Tibial artery (tissue), 4 donors: ENCODE measurements at regions not wholly inside any gene's neighbourhood (a gene's known extent, or its start where the extent isn't known, plus 50 kb on each side); places are given as distances from the start of the nearest gene placed in this dataset.
"Not testable (repeated sequence)": the region's sequence is repeated elsewhere in the genome, so short reads cannot be mapped to it uniquely, and the experiment has no call there.

Experiments used
- DNase-seq, 2 donors: peaks; one replicate each; pipeline ENCODE4 v3.0.0-alpha.2; 2019
- H3K27ac ChIP-seq, 2 donors: fragments of 200-600 bp; sonication (generic) in 1 of 2; 1 replicate in 1 of 2; 2 replicates in 1 of 2; pipeline ENCODE4 v1.5.1; 2018 to 2019; ENCODE audit warnings: mild to moderate bottlenecking in 1 of 2
- H3K27me3 ChIP-seq, 2 donors: fragments of 200-600 bp; sonication (generic) in 1 of 2; one replicate each; pipeline versions ENCODE4 v1.5.1 to v1.6.0; 2016 to 2019
- H3K36me3 ChIP-seq, 3 donors: fragments of 200-600 bp; sonication (generic) in 2 of 3; one replicate each; pipeline ENCODE4 v1.5.1; 2016 to 2019; ENCODE audit warnings: mild to moderate bottlenecking in 2 of 3
- H3K4me1 ChIP-seq, 4 donors: fragments of 200-600 bp; sonication (generic) in 2 of 4; 1 replicate in 3 of 4; 2 replicates in 1 of 4; pipeline ENCODE4 v1.5.1; 2016 to 2019
- H3K4me3 ChIP-seq, 2 donors: fragments of 200-600 bp; sonication (generic) in 1 of 2; 1 replicate in 1 of 2; 2 replicates in 1 of 2; pipeline ENCODE4 v1.5.1; 2018 to 2019; ENCODE audit warnings: mild to moderate bottlenecking in 2 of 2
- H3K9me3 ChIP-seq, 3 donors: fragments of 200-600 bp; sonication (generic) in 1 of 3; one replicate each; pipeline ENCODE4 v1.5.1; 2016 to 2019
- CTCF ChIP-seq, 2 experiments: fragments of 200-600 bp in 1 of 2; fragments of 450-650 bp in 1 of 2; IDR thresholded peaks; one replicate each; pipeline ENCODE4 v1.5.1; 2017 to 2019; ENCODE audit warnings: antibody characterized with exemption in 2 of 2, mild to moderate bottlenecking in 1 of 2, moderate library complexity in 1 of 2
- intact Hi-C: fragments of 100-400 bp; cut with DNase I; formaldehyde crosslinking; loops from one replicate; pipeline ENCODE4 v1.15.0; 2023; ENCODE audit warnings: low total_unique reads

GRCh38 chr16:55021595-55022475, 91.2 kb downstream of the IRX5 start:
- intact Hi-C loops, result no loop called here
- H3K36me3 ChIP-seq, result no peaks in the 10 kb centered on the region
- TF ChIP-seq CTCF (IDR thresholded peaks at IDR 0.05), result no peak
- no peaks in the 10 kb centered on the region for H3K27me3 ChIP-seq
- peak in 1 of 2 donors; percentile 28 for DNase-seq
- H3K4me3 ChIP-seq, result no peak overlapping the region
- no peak overlapping the region for H3K27ac ChIP-seq
- H3K4me1 ChIP-seq, result no peaks in the 10 kb centered on the region
- peaks cover 0 to 19% (median 8%) of the 10 kb centered on the region in 3 donors for H3K9me3 ChIP-seq

GRCh38 chr16:55027260-55027659, 96.6 kb downstream of the IRX5 start:
- H3K4me3 ChIP-seq, H3K27me3 ChIP-seq, DNase-seq, H3K27ac ChIP-seq, H3K4me1 ChIP-seq, H3K36me3 ChIP-seq, intact Hi-C loops: not testable (repeated sequence)
- H3K9me3 ChIP-seq, result peaks cover 0 to 23% (median 13%) of the 10 kb centered on the region in 3 donors

GRCh38 chr16:55029509-55029908, 98.8 kb downstream of the IRX5 start:
- intact Hi-C loops, result no loop called here
- Histone ChIP-seq H3K9me3 (peaks cover 0 to 23% (median 13%) of the 10 kb centered on the region in 3 donors), H3K27ac (no peak overlapping the region), H3K36me3 (no peaks in the 10 kb centered on the region), H3K27me3 (peaks cover 0 to 3% of the 10 kb centered on the region in 2 donors), H3K4me3 (no peak overlapping the region), H3K4me1 (no peaks in the 10 kb centered on the region)
- DNase-seq, result no peak
- TF ChIP-seq CTCF (IDR thresholded peaks at IDR 0.05), result no peak

GRCh38 chr16:55030944-55031343, 100.3 kb downstream of the IRX5 start:
- no peak for TF ChIP-seq CTCF (IDR thresholded peaks at IDR 0.05)
- H3K4me1 ChIP-seq, result no peaks in the 10 kb centered on the region
- peaks cover 0 to 3% of the 10 kb centered on the region in 2 donors for H3K27me3 ChIP-seq
- H3K9me3 ChIP-seq, result peaks cover 0 to 23% (median 13%) of the 10 kb centered on the region in 3 donors
- DNase-seq, result peak in 1 of 2 donors; percentile 41
- intact Hi-C loops, result no loop called here
- H3K27ac ChIP-seq, result no peak overlapping the region
- H3K4me3 ChIP-seq, result no peak overlapping the region
- no peaks in the 10 kb centered on the region for H3K36me3 ChIP-seq

- peak in 1 of 2 donors; percentile 3 for DNase-seq
- Histone ChIP-seq H3K27ac (no peak overlapping the region), H3K9me3 (peaks cover 0 to 23% (median 13%) of the 10 kb centered on the region in 3 donors), H3K36me3 (no peaks in the 10 kb centered on the region), H3K27me3 (peaks cover 0 to 3% of the 10 kb centered on the region in 2 donors), H3K4me3 (no peak overlapping the region), H3K4me1 (peaks cover 0 to 3% (median 0%) of the 10 kb centered on the region in 4 donors)
- intact Hi-C loops, result no loop called here
- TF ChIP-seq CTCF (IDR thresholded peaks at IDR 0.05), result no peak
Measured at GRCh38 chr16:55031481-55031880, 100.8 kb downstream of the IRX5 start.
